ENCODE measurements at regions not wholly inside any gene's neighbourhood (a gene's known extent, or its start where the extent isn't known, plus 50 kb on each side); places are given as distances from the start of the nearest gene placed in this dataset.

- no peaks in the 10 kb centered on the region for H3K27me3 ChIP-seq (replicated peaks in 1 of 4; ENCODE audit: control extremely low read depth in 1 of 4, control insufficient read depth in 3 of 4, insufficient read depth in 4 of 4, low read length in 3 of 4)
- no peak for ATAC-seq (ENCODE audit: low read depth)
- no peak overlapping the region for H3K4me2 ChIP-seq (replicated peaks; ENCODE audit: low read depth, low read length, poor library complexity, severe bottlenecking)
- no peaks in the 10 kb centered on the region for H3K27me3 Mint-ChIP-seq
- no peak overlapping the region for H3K27ac Mint-ChIP-seq
- no peak overlapping the region for H3K27ac ChIP-seq (ENCODE audit: low read length in 2 of 2)
- no peak overlapping the region for H3K4me3 ChIP-seq (ENCODE audit: control extremely low read depth in 1 of 5, extremely low read depth in 1 of 5, insufficient read depth in 1 of 5, low read depth in 2 of 5, low read length in 4 of 5)
- intact Hi-C loops (cut with micrococcal nuclease): no loop called here
- H3K79me2 ChIP-seq (ENCODE audit: control insufficient read depth, insufficient read depth, low read length): no peaks in the 10 kb centered on the region
- no peaks in the 10 kb centered on the region for H3K4me1 ChIP-seq (ENCODE audit: control insufficient read depth in 2 of 2, insufficient read depth in 2 of 2, low read length in 2 of 2)
- no peaks in the 10 kb centered on the region for H3K9me3 Mint-ChIP-seq (ENCODE audit: insufficient read depth)
- no peak for DNase-seq
- no peaks in the 10 kb centered on the region for H4K20me1 ChIP-seq (ENCODE audit: control insufficient read depth, insufficient read depth, low read length, poor library complexity, severe bottlenecking)
- H3K9me3 ChIP-seq (ENCODE audit: control extremely low read depth in 1 of 3, control insufficient read depth in 2 of 3, insufficient read depth in 1 of 3, low read length in 2 of 3): peaks cover 0 to 4% (median 0%) of the 10 kb centered on the region in 3 donors
- no peaks in the 10 kb centered on the region for H3K36me3 ChIP-seq (replicated peaks in 1 of 2; ENCODE audit: control extremely low read depth in 1 of 2, control insufficient read depth in 1 of 2, extremely low read depth in 1 of 2, insufficient read depth in 2 of 2, low read length in 1 of 2)
- no peaks in the 10 kb centered on the region for H3K4me1 Mint-ChIP-seq
- no peak overlapping the region for H3K4me3 Mint-ChIP-seq
- H3K9ac ChIP-seq (ENCODE audit: low read length): no peak overlapping the region
- no peak overlapping the region for H2AFZ ChIP-seq (ENCODE audit: insufficient read depth, low read depth, low read length, poor library complexity, severe bottlenecking)
- ChIA-PET CTCF (no interaction called here), POLR2A (no interaction called here)
- no peak for TF ChIP-seq EZH2 (IDR thresholded peaks at IDR 0.05; ENCODE audit: borderline replicate concordance, insufficient read depth, low read depth, low read length, poor library complexity, severe bottlenecking)
- no peak for TF ChIP-seq CTCF (IDR thresholded peaks at IDR 0.05)
These were observed 212.7 kb upstream of the FSHR start for GRCh38 chr2:49367003-49367402.

GRCh38 chr2:49360407-49360767, 206.1 kb upstream of the FSHR start:
- DNase-seq (no peak), ATAC-seq (ENCODE audit: low read depth) (no peak)
- no peak overlapping the region for H2AFZ ChIP-seq (ENCODE audit: insufficient read depth, low read depth, low read length, poor library complexity, severe bottlenecking)
- H3K4me1 ChIP-seq (ENCODE audit: control insufficient read depth in 2 of 2, insufficient read depth in 2 of 2, low read length in 2 of 2): no peaks in the 10 kb centered on the region
- H4K20me1 ChIP-seq (ENCODE audit: control insufficient read depth, insufficient read depth, low read length, poor library complexity, severe bottlenecking): no peaks in the 10 kb centered on the region
- no peaks in the 10 kb centered on the region for H3K4me1 Mint-ChIP-seq
- H3K9me3 ChIP-seq (ENCODE audit: control extremely low read depth in 1 of 3, control insufficient read depth in 2 of 3, insufficient read depth in 1 of 3, low read length in 2 of 3): peaks cover 0 to 8% (median 0%) of the 10 kb centered on the region in 3 donors
- no CpG with 5 or more reads among the region's 2 CpGs for WGBS (ENCODE audit: insufficient coverage)
- H3K27me3 Mint-ChIP-seq: no peaks in the 10 kb centered on the region
- H3K9ac ChIP-seq (ENCODE audit: low read length): no peak overlapping the region
- no peaks in the 10 kb centered on the region for H3K79me2 ChIP-seq (ENCODE audit: control insufficient read depth, insufficient read depth, low read length)
- H3K4me2 ChIP-seq (replicated peaks; ENCODE audit: low read depth, low read length, poor library complexity, severe bottlenecking): no peak overlapping the region
- H3K27ac Mint-ChIP-seq: no peak overlapping the region
- TF ChIP-seq CTCF (IDR thresholded peaks at IDR 0.05): no peak
- no peak for TF ChIP-seq EZH2 (IDR thresholded peaks at IDR 0.05; ENCODE audit: borderline replicate concordance, insufficient read depth, low read depth, low read length, poor library complexity, severe bottlenecking)
- no peaks in the 10 kb centered on the region for H3K27me3 ChIP-seq (replicated peaks in 1 of 4; ENCODE audit: control extremely low read depth in 1 of 4, control insufficient read depth in 3 of 4, insufficient read depth in 4 of 4, low read length in 3 of 4)
- intact Hi-C loops (cut with micrococcal nuclease): no loop called here
- no peak overlapping the region for H3K4me3 Mint-ChIP-seq
- H3K4me3 ChIP-seq (ENCODE audit: control extremely low read depth in 1 of 5, extremely low read depth in 1 of 5, insufficient read depth in 1 of 5, low read depth in 2 of 5, low read length in 4 of 5): no peak overlapping the region
- CTCF ChIA-PET: no interaction called here
- no peak overlapping the region for H3K27ac ChIP-seq (ENCODE audit: low read length in 2 of 2)
- peaks cover 3% of the 10 kb centered on the region for H3K9me3 Mint-ChIP-seq (ENCODE audit: insufficient read depth)
- POLR2A ChIA-PET: no interaction called here
- H3K36me3 ChIP-seq (replicated peaks in 1 of 2; ENCODE audit: control extremely low read depth in 1 of 2, control insufficient read depth in 1 of 2, extremely low read depth in 1 of 2, insufficient read depth in 2 of 2, low read length in 1 of 2): no peaks in the 10 kb centered on the region

Data from B cell (primary cell).